B cell (primary cell): ENCODE measurements at regions not wholly inside any gene's neighbourhood (a gene's known extent, or its start where the extent isn't known, plus 50 kb on each side); places are given as distances from the start of the nearest gene placed in this dataset.

Experiments
- ATAC-seq: fragments of 200-7000 bp; cut with Tn5 transposase; one replicate; pipeline ENCODE4 v1.10.0; 2021; ENCODE audit warnings: low read depth, mild to moderate bottlenecking, moderate number of reproducible peaks, moderate library complexity
- CTCF ChIA-PET: fragments of 350-600 bp; sonication (Branson Sonifier 250); formaldehyde crosslinking; loops from one replicate; lab custom pipeline; 2021; ENCODE audit warnings: antibody characterized with exemption, inconsistent platforms; lab: Charles Lee
- POLR2A ChIA-PET: fragments of 350-600 bp; sonication (Branson Sonifier 250); formaldehyde crosslinking; loops from one replicate; lab custom pipeline; 2021; ENCODE audit warnings: antibody characterized with exemption; lab: Charles Lee
- DNase-seq: peaks from one replicate; pipeline ENCODE4 v3.0.0; 2013
- H2AFZ ChIP-seq: 2 replicates; pipeline ENCODE4 v1.6.1; 2012; ENCODE audit warnings: mild to moderate bottlenecking, low read depth, low read length; ENCODE audit not compliant: insufficient read depth, poor library complexity, severe bottlenecking
- H3K27ac ChIP-seq, 2 donors: 1 replicate in 1 of 2; 2 replicates in 1 of 2; pipeline ENCODE4 v1.5.1; 2012 to 2013; ENCODE audit warnings: low read length in 2 of 2, mild to moderate bottlenecking in 2 of 2, moderate library complexity in 1 of 2
- H3K27me3 ChIP-seq, 4 experiments: fragments of 200-600 bp in 1 of 4; sonication (generic) in 1 of 4; replicated peaks in 1 of 4; 1 replicate in 2 of 4; 2 replicates in 2 of 4; pipeline versions ENCODE4 v1.6.1 to v1.7.0; 2013 to 2016; ENCODE audit warnings: low read length in 3 of 4, mild to moderate bottlenecking in 2 of 4, mixed read lengths in 1 of 4, moderate library complexity in 1 of 4; ENCODE audit not compliant: insufficient read depth in 4 of 4, control insufficient read depth in 3 of 4; ENCODE audit errors: control extremely low read depth in 1 of 4
- H3K36me3 ChIP-seq, 2 experiments: replicated peaks in 1 of 2; 1 replicate in 1 of 2; 2 replicates in 1 of 2; pipeline versions ENCODE4 v1.6.1 to v1.7.1; 2013; ENCODE audit warnings: low read length in 1 of 2; ENCODE audit not compliant: insufficient read depth in 2 of 2, control insufficient read depth in 1 of 2; ENCODE audit errors: control extremely low read depth in 1 of 2, extremely low read depth in 1 of 2
- H3K4me1 ChIP-seq, 2 donors: fragments of 200-600 bp in 1 of 2; sonication (generic) in 1 of 2; 1 replicate in 1 of 2; 2 replicates in 1 of 2; pipeline versions ENCODE4 v1.5.1 to v1.6.1; 2013 to 2017; ENCODE audit warnings: low read length in 2 of 2; ENCODE audit not compliant: control insufficient read depth in 2 of 2, insufficient read depth in 2 of 2
- H3K4me2 ChIP-seq: replicated peaks from 2 replicates; pipeline ENCODE3; 2012; ENCODE audit warnings: mild to moderate bottlenecking, low read depth, low read length; ENCODE audit not compliant: poor library complexity, severe bottlenecking
- H3K4me3 ChIP-seq, 5 experiments: fragments of 200-600 bp in 1 of 5; sonication (generic) in 1 of 5; 1 replicate in 3 of 5; 2 replicates in 2 of 5; pipeline versions ENCODE4 v1.5.1 to v1.7.0; 2011 to 2016; ENCODE audit warnings: low read length in 4 of 5, mild to moderate bottlenecking in 4 of 5, low read depth in 2 of 5, control low read depth in 1 of 5, moderate library complexity in 1 of 5; ENCODE audit not compliant: insufficient read depth in 1 of 5; ENCODE audit errors: control extremely low read depth in 1 of 5, extremely low read depth in 1 of 5
- H3K79me2 ChIP-seq: fragments of 200-600 bp; sonication (generic); one replicate; pipeline ENCODE4 v1.6.0; 2016; ENCODE audit warnings: low read length; ENCODE audit not compliant: control insufficient read depth, insufficient read depth
- H3K9ac ChIP-seq: fragments of 200-600 bp; sonication (generic); 2 replicates; pipeline ENCODE4 v1.6.1; 2017; ENCODE audit warnings: mild to moderate bottlenecking, low read length, moderate library complexity
- H3K9me3 ChIP-seq, 3 donors: one replicate each; pipeline versions ENCODE4 v1.6.1 to v1.7.1; 2013; ENCODE audit warnings: low read length in 2 of 3; ENCODE audit not compliant: control insufficient read depth in 2 of 3, insufficient read depth in 1 of 3; ENCODE audit errors: control extremely low read depth in 1 of 3
- H4K20me1 ChIP-seq: 2 replicates; pipeline ENCODE4 v1.6.0; 2012; ENCODE audit warnings: mild to moderate bottlenecking, low read length; ENCODE audit not compliant: insufficient read depth, control insufficient read depth, poor library complexity, severe bottlenecking
- H3K27ac Mint-ChIP-seq: one replicate; pipeline ENCODE4 v1.8.0; 2021; ENCODE audit warnings: mixed read lengths
- H3K27me3 Mint-ChIP-seq: one replicate; pipeline ENCODE4 v1.8.0; 2021; ENCODE audit warnings: mixed read lengths
- H3K4me1 Mint-ChIP-seq: one replicate; pipeline ENCODE4 v1.8.0; 2021; ENCODE audit warnings: mixed read lengths
- H3K4me3 Mint-ChIP-seq: one replicate; pipeline ENCODE4 v1.8.0; 2021; ENCODE audit warnings: mixed read lengths
- H3K9me3 Mint-ChIP-seq: one replicate; pipeline ENCODE4 v1.8.0; 2022; ENCODE audit warnings: mixed read lengths; ENCODE audit not compliant: insufficient read depth
- CTCF ChIP-seq: fragments of 200-600 bp; IDR thresholded peaks from one replicate; pipeline ENCODE4 v1.8.0; 2022; ENCODE audit warnings: antibody characterized with exemption, mild to moderate bottlenecking
- EZH2 ChIP-seq: IDR thresholded peaks from 2 replicates; pipeline ENCODE4 v1.6.1; 2012; ENCODE audit warnings: borderline replicate concordance, low read depth, mild to moderate bottlenecking, moderate library complexity, low read length; ENCODE audit not compliant: insufficient read depth, poor library complexity, severe bottlenecking
- WGBS: methylation state at CpG from one replicate; pipeline ENCODE4 v1.1.5; 2013; ENCODE audit warnings: missing lambda C conversion rate; ENCODE audit not compliant: insufficient coverage; 5-methylcytosine and 5-hydroxymethylcytosine counted together
- intact Hi-C: fragments of 100-400 bp; cut with micrococcal nuclease; formaldehyde crosslinking; loops from one replicate; pipeline ENCODE4 v1.10.0; 2022

GRCh38 chr2:15780912-15781574 lies 159.3 kb upstream of the MYCN start:
- no peaks in the 10 kb centered on the region for H3K79me2 ChIP-seq
- no peak overlapping the region for H3K27ac ChIP-seq
- ChIA-PET POLR2A (no interaction called here), CTCF (no interaction called here)
- H3K36me3 ChIP-seq = no peaks in the 10 kb centered on the region
- 86% methylated on average over 8 of the region's 9 CpGs for WGBS
- no peak overlapping the region for H3K4me2 ChIP-seq
- no peak for TF ChIP-seq CTCF
- TF ChIP-seq EZH2 = no peak
- no peak overlapping the region for H2AFZ ChIP-seq
- no peak overlapping the region for H3K4me3 Mint-ChIP-seq
- H3K9me3 ChIP-seq = no peaks in the 10 kb centered on the region
- H3K27me3 ChIP-seq = no peaks in the 10 kb centered on the region
- no peak overlapping the region for H3K4me3 ChIP-seq
- intact Hi-C loops = no loop called here
- H3K27ac Mint-ChIP-seq = no peak overlapping the region
- H3K27me3 Mint-ChIP-seq = peaks cover 8% of the 10 kb centered on the region
- no peak for DNase-seq
- H4K20me1 ChIP-seq = no peaks in the 10 kb centered on the region
- no peaks in the 10 kb centered on the region for H3K4me1 ChIP-seq
- H3K9ac ChIP-seq = no peak overlapping the region
- no peak for ATAC-seq
- H3K9me3 Mint-ChIP-seq = no peaks in the 10 kb centered on the region
- H3K4me1 Mint-ChIP-seq = no peaks in the 10 kb centered on the region

GRCh38 chr2:15782009-15782751 lies 158.2 kb upstream of the MYCN start:
- intact Hi-C loops = no loop called here
- DNase-seq (no peak), ATAC-seq (no peak)
- Mint-ChIP-seq H3K4me1 (no peaks in the 10 kb centered on the region), H3K4me3 (no peak overlapping the region), H3K27ac (no peak overlapping the region), H3K9me3 (no peaks in the 10 kb centered on the region), H3K27me3 (peaks cover 4% of the 10 kb centered on the region)
- H3K36me3 ChIP-seq = no peaks in the 10 kb centered on the region
- 82% methylated on average over 13 of the region's 16 CpGs for WGBS
- H3K9me3 ChIP-seq = no peaks in the 10 kb centered on the region
- H4K20me1 ChIP-seq = no peaks in the 10 kb centered on the region
- no peaks in the 10 kb centered on the region for H3K4me1 ChIP-seq
- no peak overlapping the region for H3K9ac ChIP-seq
- H3K27ac ChIP-seq = no peak overlapping the region
- no peak overlapping the region for H3K4me3 ChIP-seq
- TF ChIP-seq EZH2 = no peak
- TF ChIP-seq CTCF = no peak
- ChIA-PET POLR2A (no interaction called here), CTCF (no interaction called here)
- H3K4me2 ChIP-seq = no peak overlapping the region
- no peaks in the 10 kb centered on the region for H3K79me2 ChIP-seq
- no peak overlapping the region for H2AFZ ChIP-seq
- H3K27me3 ChIP-seq = no peaks in the 10 kb centered on the region
